Smooth muscle cell (in vitro differentiated cells): ENCODE measurements at regions not wholly inside any gene's neighbourhood (a gene's known extent, or its start where the extent isn't known, plus 50 kb on each side); places are given as distances from the start of the nearest gene placed in this dataset.
A peak's percentile ranks its signal among the peaks of the same experiment; 100 is the strongest.

Experiments
- DNase-seq: peaks from one replicate; lab custom pipeline; 2025; ENCODE audit not compliant: unreplicated experiment; lab: John Stamatoyannopoulos, UW
- H2AFZ ChIP-seq: fragments of 200-600 bp; sonication (generic); 2 replicates; pipeline ENCODE4 v1.6.0; 2016; ENCODE audit warnings: antibody characterized with exemption, low read depth, mild to moderate bottlenecking
- H3F3A ChIP-seq: fragments of 200-600 bp; sonication (generic); 2 replicates; pipeline ENCODE4 v1.6.0; 2017; ENCODE audit warnings: antibody characterized with exemption, low read depth
- H3K27ac ChIP-seq: fragments of 200-600 bp; sonication (generic); 2 replicates; pipeline ENCODE4 v1.5.1; 2016; ENCODE audit warnings: low read depth, mild to moderate bottlenecking
- H3K27me3 ChIP-seq: fragments of 200-600 bp; sonication (generic); 2 replicates; pipeline ENCODE4 v1.6.1; 2016; ENCODE audit warnings: low read depth, mild to moderate bottlenecking
- H3K36me3 ChIP-seq: fragments of 200-600 bp; sonication (generic); 2 replicates; pipeline ENCODE4 v1.5.1; 2016; ENCODE audit warnings: low read depth
- H3K4me1 ChIP-seq: fragments of 200-600 bp; sonication (generic); 2 replicates; pipeline ENCODE4 v1.5.1; 2016; ENCODE audit warnings: low read depth
- H3K4me2 ChIP-seq: fragments of 200-600 bp; sonication (generic); 2 replicates; pipeline ENCODE4 v1.6.0; 2016; ENCODE audit warnings: mild to moderate bottlenecking
- H3K4me3 ChIP-seq: fragments of 200-600 bp; sonication (generic); 2 replicates; pipeline ENCODE4 v1.5.1; 2016; ENCODE audit warnings: mild to moderate bottlenecking
- H3K79me2 ChIP-seq: fragments of 200-600 bp; sonication (generic); 2 replicates; pipeline ENCODE4 v1.6.0; 2016; ENCODE audit warnings: low read depth, mild to moderate bottlenecking
- H3K9ac ChIP-seq: fragments of 200-600 bp; sonication (generic); 2 replicates; pipeline ENCODE4 v1.6.0; 2016; ENCODE audit warnings: low read depth
- H3K9me3 ChIP-seq: fragments of 200-600 bp; sonication (generic); replicated peaks from 2 replicates; pipeline ENCODE4 v1.5.1; 2016; ENCODE audit warnings: low read depth
- H4K20me1 ChIP-seq: fragments of 200-600 bp; sonication (generic); 2 replicates; pipeline ENCODE4 v1.6.0; 2016; ENCODE audit warnings: low read depth
- WGBS: methylation state at CpG from one replicate; pipeline ENCODE4 v1.1.7; 2016; ENCODE audit warnings: low lambda C conversion rate; 5-methylcytosine and 5-hydroxymethylcytosine counted together
- TF ChIP-seq, protein P1 (sequence below): fragments of 200-600 bp; sonication (generic); IDR thresholded peaks from 2 replicates; pipeline ENCODE4 v1.5.1; 2017; ENCODE audit warnings: borderline replicate concordance, mild to moderate bottlenecking, antibody characterized with exemption; ENCODE audit not compliant: insufficient read depth, poor library complexity, severe bottlenecking

DNA sequence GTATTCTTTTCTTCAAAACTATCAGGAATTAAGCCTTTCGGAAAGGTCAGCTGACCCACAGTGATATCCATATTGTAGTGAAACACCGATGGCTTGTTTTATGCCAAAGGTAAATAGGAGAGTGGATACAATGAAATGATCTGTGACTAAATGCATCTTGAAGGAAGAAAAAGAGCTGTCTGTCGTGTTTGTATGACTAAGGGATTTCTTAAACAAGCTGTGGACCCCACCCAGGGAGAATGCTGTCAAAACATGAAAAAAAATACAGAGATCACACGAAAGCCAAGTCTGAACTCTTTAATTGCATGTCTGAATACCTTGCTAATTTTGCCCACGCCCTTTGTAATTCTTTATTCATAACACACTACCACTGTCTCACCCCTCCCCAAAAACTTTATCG is 286.4 kb upstream of the WWC1 start:
- H4K20me1 ChIP-seq: no peaks in the 10 kb centered on the region
- 74% methylated on average over 6 of the region's 6 CpGs for WGBS
- H3K9ac ChIP-seq: no peak overlapping the region
- H3F3A ChIP-seq: peaks cover 6% of the 10 kb centered on the region
- no peak overlapping the region for H3K4me2 ChIP-seq
- no peaks in the 10 kb centered on the region for H3K36me3 ChIP-seq
- H3K9me3 ChIP-seq: no peaks in the 10 kb centered on the region
- no peak for DNase-seq
- no peak overlapping the region for H3K4me3 ChIP-seq
- TF ChIP-seq, protein P1, sequence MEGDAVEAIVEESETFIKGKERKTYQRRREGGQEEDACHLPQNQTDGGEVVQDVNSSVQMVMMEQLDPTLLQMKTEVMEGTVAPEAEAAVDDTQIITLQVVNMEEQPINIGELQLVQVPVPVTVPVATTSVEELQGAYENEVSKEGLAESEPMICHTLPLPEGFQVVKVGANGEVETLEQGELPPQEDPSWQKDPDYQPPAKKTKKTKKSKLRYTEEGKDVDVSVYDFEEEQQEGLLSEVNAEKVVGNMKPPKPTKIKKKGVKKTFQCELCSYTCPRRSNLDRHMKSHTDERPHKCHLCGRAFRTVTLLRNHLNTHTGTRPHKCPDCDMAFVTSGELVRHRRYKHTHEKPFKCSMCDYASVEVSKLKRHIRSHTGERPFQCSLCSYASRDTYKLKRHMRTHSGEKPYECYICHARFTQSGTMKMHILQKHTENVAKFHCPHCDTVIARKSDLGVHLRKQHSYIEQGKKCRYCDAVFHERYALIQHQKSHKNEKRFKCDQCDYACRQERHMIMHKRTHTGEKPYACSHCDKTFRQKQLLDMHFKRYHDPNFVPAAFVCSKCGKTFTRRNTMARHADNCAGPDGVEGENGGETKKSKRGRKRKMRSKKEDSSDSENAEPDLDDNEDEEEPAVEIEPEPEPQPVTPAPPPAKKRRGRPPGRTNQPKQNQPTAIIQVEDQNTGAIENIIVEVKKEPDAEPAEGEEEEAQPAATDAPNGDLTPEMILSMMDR: no peak
- no peak overlapping the region for H2AFZ ChIP-seq
- H3K27ac ChIP-seq: no peak overlapping the region
- H3K4me1 ChIP-seq: peaks cover 4% of the 10 kb centered on the region
- H3K27me3 ChIP-seq: no peaks in the 10 kb centered on the region
- H3K79me2 ChIP-seq: no peaks in the 10 kb centered on the region

DNA sequence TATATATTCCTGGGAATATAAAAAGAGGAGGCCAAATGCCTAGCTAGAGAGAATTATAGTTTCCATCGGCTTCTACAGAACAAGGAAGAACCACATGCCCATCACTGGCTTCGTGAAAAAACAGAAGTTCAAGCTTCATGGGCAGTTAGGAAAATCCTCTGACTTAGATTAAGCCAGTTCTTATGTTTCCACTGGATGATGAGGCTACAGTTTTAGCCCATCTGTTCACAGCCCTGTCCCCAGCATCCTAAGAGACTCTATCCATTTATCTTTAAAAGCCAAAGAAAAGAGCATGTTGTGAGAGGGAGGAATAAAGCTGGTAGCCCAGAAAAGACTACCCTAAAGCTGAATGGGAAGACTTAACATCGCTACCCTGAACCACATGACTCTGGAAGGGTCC is 285.5 kb upstream of the WWC1 start:
- no peaks in the 10 kb centered on the region for H4K20me1 ChIP-seq
- WGBS: 47% methylated on average over 3 of the region's 3 CpGs
- no peaks in the 10 kb centered on the region for H3K27me3 ChIP-seq
- H3F3A ChIP-seq: peaks cover 6% of the 10 kb centered on the region
- H3K9me3 ChIP-seq: no peaks in the 10 kb centered on the region
- no peaks in the 10 kb centered on the region for H3K79me2 ChIP-seq
- no peak overlapping the region for H3K27ac ChIP-seq
- DNase-seq: no peak
- no peak overlapping the region for H3K4me3 ChIP-seq
- H3K4me1 ChIP-seq: peaks cover 4% of the 10 kb centered on the region
- no peaks in the 10 kb centered on the region for H3K36me3 ChIP-seq
- H3K4me2 ChIP-seq: peak overlapping the region; percentile 83
- no peak overlapping the region for H2AFZ ChIP-seq
- H3K9ac ChIP-seq: no peak overlapping the region
- TF ChIP-seq, protein P1: no peak

DNA sequence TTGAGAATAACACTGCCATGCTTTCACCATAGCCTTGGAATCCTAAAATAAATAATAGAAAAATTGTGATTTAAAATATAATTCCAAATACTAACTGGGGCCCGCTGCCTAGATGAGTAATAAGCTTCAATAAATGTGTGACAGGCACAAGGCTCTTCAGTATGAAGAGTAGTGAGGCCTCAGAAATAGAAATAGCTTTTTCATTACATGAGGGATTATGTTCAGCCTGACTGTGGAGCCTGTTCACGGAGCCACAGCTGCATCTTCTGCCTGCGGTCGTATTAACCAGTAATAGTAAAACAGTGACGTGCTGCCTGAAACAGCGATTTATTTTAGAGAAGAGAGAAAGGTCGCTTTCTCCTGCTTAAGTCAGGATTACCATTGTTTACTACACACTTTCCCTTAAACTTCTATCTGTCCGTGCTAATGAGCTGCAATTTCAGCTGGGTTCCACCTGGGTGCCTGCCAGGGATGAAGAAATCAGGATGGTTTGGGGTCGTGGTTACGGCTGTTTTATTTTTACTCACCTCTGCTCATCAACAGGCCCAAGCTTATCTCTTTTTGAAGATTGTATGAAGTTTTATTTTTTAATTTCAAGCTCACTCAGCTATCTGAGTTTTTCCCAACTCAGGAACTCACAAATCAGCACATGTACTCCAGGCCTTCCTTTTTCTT is 284.9 kb upstream of the WWC1 start:
- Histone ChIP-seq H3K36me3 (no peaks in the 10 kb centered on the region), H3K27ac (peak overlapping the region; percentile 78), H3K79me2 (no peaks in the 10 kb centered on the region), H2AFZ (peak overlapping the region; percentile 85), H3K27me3 (no peaks in the 10 kb centered on the region), H3K4me3 (peak overlapping the region; percentile 32), H3F3A (peaks cover 6% of the 10 kb centered on the region), H3K4me1 (peaks cover 4% of the 10 kb centered on the region), H3K9ac (peak overlapping the region; percentile 13), H4K20me1 (no peaks in the 10 kb centered on the region), H3K9me3 (no peaks in the 10 kb centered on the region), H3K4me2 (peak overlapping the region; percentile 83)
- WGBS: 25% methylated on average over 10 of the region's 10 CpGs
- TF ChIP-seq, protein P1: no peak
- DNase-seq: no peak

DNA sequence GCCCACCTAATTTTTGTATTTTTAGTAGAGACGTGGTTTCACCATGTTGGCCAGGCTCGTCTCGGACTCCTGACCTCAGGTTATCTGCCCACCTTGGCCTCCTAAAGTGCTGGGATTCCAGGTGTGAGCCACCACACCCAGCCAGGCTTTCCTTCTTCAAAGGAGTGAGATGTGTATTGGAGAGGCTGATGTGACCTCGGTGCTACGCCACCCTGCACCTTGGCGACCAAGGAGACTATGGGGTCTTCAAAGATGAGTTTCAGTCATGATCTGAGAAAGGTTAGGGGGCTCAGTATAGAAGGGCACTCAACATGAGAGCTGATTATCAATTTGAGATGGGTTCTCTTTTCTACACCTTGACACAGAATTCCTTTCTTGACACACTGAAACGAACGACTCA is 284.2 kb upstream of the WWC1 start:
- Histone ChIP-seq H3K4me2 (no peak overlapping the region), H3K27me3 (no peaks in the 10 kb centered on the region), H2AFZ (no peak overlapping the region), H4K20me1 (no peaks in the 10 kb centered on the region), H3K79me2 (no peaks in the 10 kb centered on the region), H3K9ac (no peak overlapping the region), H3K36me3 (no peaks in the 10 kb centered on the region), H3F3A (peaks cover 6% of the 10 kb centered on the region), H3K27ac (no peak overlapping the region), H3K4me3 (no peak overlapping the region), H3K4me1 (peaks cover 4% of the 10 kb centered on the region), H3K9me3 (no peaks in the 10 kb centered on the region)
- no peak for DNase-seq
- WGBS: 95% methylated on average over 8 of the region's 8 CpGs
- TF ChIP-seq, protein P1: no peak
